Endothelial cell of umbilical vein (primary cell): ENCODE measurements at regions not wholly inside any gene's neighbourhood (a gene's known extent, or its start where the extent isn't known, plus 50 kb on each side); places are given as distances from the start of the nearest gene placed in this dataset.

Experiments used
- BruUV-seq: library from RNA; stranded (reverse); fragments of 400-500 nt; replicated peaks from 2 replicates; lab custom pipeline; 2021; lab: Mats Ljungman, UMichigan
- CTCF ChIA-PET: fragments of 300-600, 350-600 bp; sonication (Branson Sonifier 250); formaldehyde crosslinking; loops from one replicate; lab custom pipeline; 2021; ENCODE audit warnings: antibody characterized with exemption, inconsistent platforms; lab: Charles Lee
- POLR2A ChIA-PET: fragments of 300-600, 350-600 bp; sonication (Branson Sonifier 250); formaldehyde crosslinking; loops from one replicate; lab custom pipeline; 2021; ENCODE audit warnings: antibody characterized with exemption, inconsistent platforms; lab: Charles Lee
- DNase-seq: peaks from one replicate; pipeline ENCODE4 v3.0.0-alpha.2; 2011; ENCODE audit warnings: low read depth, low spot score
- FAIRE-seq: peaks from 2 replicates; lab custom pipeline; 2011; peaks lifted over from hg19 to GRCh38; lab: Jason Lieb, UNC
- H2AFZ ChIP-seq: 2 replicates; pipeline ENCODE4 v1.6.0; 2012; ENCODE audit warnings: low read depth, low read length, control low read depth, inconsistent platforms
- H3K27ac ChIP-seq: 2 replicates; pipeline ENCODE4 v1.5.1; 2011; ENCODE audit warnings: low read depth, mild to moderate bottlenecking, control low read depth, low read length, moderate library complexity; ENCODE audit not compliant: insufficient read depth
- H3K27me3 ChIP-seq, 2 experiments: 2 replicates each; pipeline versions ENCODE4 v1.6.0 to v1.6.1; 2011; ENCODE audit warnings: low read length in 2 of 2, mixed read lengths in 1 of 2; ENCODE audit not compliant: control insufficient read depth in 2 of 2, insufficient read depth in 2 of 2
- H3K36me3 ChIP-seq, 2 experiments: 2 replicates in 1 of 2; 3 replicates in 1 of 2; pipeline ENCODE4 v1.5.1; 2011; ENCODE audit warnings: low read length in 2 of 2, mild to moderate bottlenecking in 1 of 2, moderate library complexity in 1 of 2; ENCODE audit not compliant: control insufficient read depth in 2 of 2, insufficient read depth in 2 of 2; ENCODE audit errors: extremely low read depth in 1 of 2
- H3K4me1 ChIP-seq: 3 replicates; pipeline ENCODE4 v1.5.1; 2011; ENCODE audit warnings: mild to moderate bottlenecking, low read length; ENCODE audit not compliant: control insufficient read depth, insufficient read depth; ENCODE audit errors: extremely low read depth
- H3K4me2 ChIP-seq: 2 replicates; pipeline ENCODE4 v1.6.1; 2011; ENCODE audit warnings: low read length, control low read depth, mixed read lengths; ENCODE audit not compliant: insufficient read depth
- H3K4me3 ChIP-seq, 3 experiments: fragments of 200-600 bp in 1 of 3; sonication (generic), shearing (Covaris generic) in 1 of 3; replicated peaks in 1 of 3; 2 replicates each; pipeline ENCODE4 v1.5.1; 2011 to 2016; ENCODE audit warnings: control low read depth in 3 of 3, low read length in 3 of 3, mild to moderate bottlenecking in 2 of 3, inconsistent platforms in 1 of 3, low read depth in 1 of 3, moderate library complexity in 1 of 3; ENCODE audit not compliant: insufficient read depth in 1 of 3
- H3K79me2 ChIP-seq: 2 replicates; pipeline ENCODE4 v1.6.0; 2012; ENCODE audit warnings: low read length, inconsistent platforms; ENCODE audit not compliant: control insufficient read depth, insufficient read depth
- H3K9ac ChIP-seq: replicated peaks from 2 replicates; pipeline ENCODE3; 2011; ENCODE audit warnings: low read length, control low read depth; ENCODE audit not compliant: insufficient read depth; ENCODE audit errors: extremely low read depth
- H3K9me1 ChIP-seq: replicated peaks from 3 replicates; pipeline ENCODE4 v1.6.0; 2011; ENCODE audit warnings: mild to moderate bottlenecking, low read length; ENCODE audit not compliant: control insufficient read depth, insufficient read depth; ENCODE audit errors: extremely low read depth
- H3K9me3 ChIP-seq: replicated peaks from 2 replicates; pipeline ENCODE4 v1.5.1; 2012; ENCODE audit warnings: low read length, inconsistent platforms; ENCODE audit not compliant: control insufficient read depth, insufficient read depth
- H4K20me1 ChIP-seq: replicated peaks from 2 replicates; pipeline ENCODE3; 2011; ENCODE audit warnings: mild to moderate bottlenecking, low read length; ENCODE audit not compliant: control insufficient read depth, insufficient read depth; ENCODE audit errors: extremely low read depth
- CTCF ChIP-seq, 2 donors: IDR thresholded peaks; 1 replicate in 1 of 2; 2 replicates in 1 of 2; pipeline ENCODE4 v1.5.1; 2011; ENCODE audit warnings: low read length in 2 of 2, mild to moderate bottlenecking in 2 of 2, moderate library complexity in 2 of 2, control low read depth in 1 of 2, inconsistent platforms in 1 of 2, low read depth in 1 of 2; ENCODE audit not compliant: insufficient read depth in 1 of 2; ENCODE audit errors: extremely low read depth in 1 of 2
- EZH2 ChIP-seq: IDR thresholded peaks from 2 replicates; pipeline ENCODE4 v1.6.1; 2012; ENCODE audit warnings: borderline replicate concordance, low read depth, mild to moderate bottlenecking, moderate library complexity, low read length, inconsistent platforms; ENCODE audit not compliant: severe bottlenecking
- FOS ChIP-seq: IDR thresholded peaks from 2 replicates; pipeline ENCODE4 v1.6.1; 2011; ENCODE audit warnings: mild to moderate bottlenecking, low read length, moderate library complexity, borderline replicate concordance; ENCODE audit not compliant: insufficient read depth
- GATA2 ChIP-seq: IDR thresholded peaks from 2 replicates; pipeline ENCODE4 v1.7.0; 2011; ENCODE audit warnings: low read depth, mild to moderate bottlenecking, moderate library complexity, mixed read lengths, low read length; ENCODE audit not compliant: insufficient read length, insufficient read depth
- JUN ChIP-seq: IDR thresholded peaks from 2 replicates; pipeline ENCODE4 v1.6.1; 2011; ENCODE audit warnings: borderline replicate concordance, low read depth; ENCODE audit not compliant: insufficient read length, insufficient read depth
- MYC ChIP-seq: IDR thresholded peaks from one replicate; pipeline ENCODE4 v1.6.1; 2011; ENCODE audit warnings: mild to moderate bottlenecking, low read depth, low read length
- POLR2A ChIP-seq: IDR thresholded peaks from 2 replicates; pipeline ENCODE4 v1.6.1; 2012; ENCODE audit warnings: low read depth, mild to moderate bottlenecking, control low read depth, low read length
- POLR2AphosphoS5 ChIP-seq: IDR thresholded peaks from 2 replicates; pipeline ENCODE4 v1.6.1; 2012; ENCODE audit warnings: low read depth, mild to moderate bottlenecking, control low read depth, low read length, moderate library complexity; ENCODE audit not compliant: insufficient read depth
- dilution Hi-C: fragments of 300-500 bp; cut with MboI; formaldehyde crosslinking; loops from one replicate; pipeline ENCODE4 v1.15.0; 2019; ENCODE audit warnings: low sequenced_read_pairs; ENCODE audit not compliant: extremely low pct_ligation_motif_present
- intact Hi-C: fragments of 100-400 bp; cut with micrococcal nuclease; formaldehyde crosslinking; loops from one replicate; pipeline ENCODE4 v1.10.0; 2022
- TF ChIP-seq, protein P1 (sequence below): IDR thresholded peaks from 2 replicates; pipeline ENCODE4 v1.6.1; 2011; ENCODE audit not compliant: insufficient read depth, insufficient read length

DNA sequence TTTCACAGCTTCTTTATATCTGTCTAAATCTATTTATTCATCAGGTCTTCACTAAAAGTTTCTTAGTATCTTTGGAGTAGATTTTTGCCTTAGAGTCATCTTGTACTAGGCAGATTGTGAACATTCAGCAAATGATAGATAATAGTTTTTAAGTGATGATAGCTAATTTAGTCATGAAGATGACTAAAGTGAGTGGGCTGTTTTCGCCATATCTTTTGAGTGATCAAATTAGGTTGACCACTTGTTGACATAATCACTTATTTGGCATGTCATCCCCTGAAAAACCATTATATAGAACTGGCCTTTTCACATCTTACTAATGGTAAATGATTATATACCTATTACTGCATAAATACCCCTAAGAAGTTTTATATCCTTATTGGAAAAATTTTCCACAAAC lies 999.2 kb downstream of the PCDH17 start:
- dilution Hi-C loops (no loop called here), intact Hi-C loops (no loop called here)
- no peaks in the 10 kb centered on the region for H3K36me3 ChIP-seq
- no peaks in the 10 kb centered on the region for H3K4me1 ChIP-seq
- DNase-seq (no peak), FAIRE-seq (no peak)
- ChIA-PET POLR2A (no interaction called here), CTCF (no interaction called here)
- no peaks in the 10 kb centered on the region for H3K79me2 ChIP-seq
- no TSS peak for BruUV-seq
- no peaks in the 10 kb centered on the region for H3K27me3 ChIP-seq
- H2AFZ ChIP-seq, result no peak overlapping the region
- H3K9ac ChIP-seq, result no peak overlapping the region
- H3K27ac ChIP-seq, result no peak overlapping the region
- no peak overlapping the region for H3K4me2 ChIP-seq
- no peak for TF ChIP-seq POLR2AphosphoS5
- TF ChIP-seq FOS, result no peak
- TF ChIP-seq EZH2, result no peak
- H3K9me3 ChIP-seq, result no peaks in the 10 kb centered on the region
- no peaks in the 10 kb centered on the region for H3K9me1 ChIP-seq
- H4K20me1 ChIP-seq, result no peaks in the 10 kb centered on the region
- H3K4me3 ChIP-seq, result no peak overlapping the region

DNA sequence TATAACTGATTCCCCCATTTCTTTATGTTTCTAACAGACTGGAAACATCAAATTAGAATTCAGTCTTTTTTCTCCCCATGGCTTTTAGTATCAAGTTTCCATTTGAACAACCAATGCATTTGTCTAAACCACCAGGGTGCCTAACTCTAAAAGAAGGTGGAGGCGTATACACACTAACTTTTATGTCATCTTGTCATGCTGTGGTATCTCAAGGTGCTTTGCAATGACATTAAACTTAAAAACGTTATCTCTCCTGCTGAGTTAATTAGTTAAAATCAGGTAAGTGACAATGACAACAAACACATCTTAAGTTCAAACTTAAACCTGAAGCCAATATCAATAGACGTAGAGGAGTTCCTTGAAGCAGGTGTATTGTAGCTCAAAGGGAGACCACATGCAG lies 1001.7 kb downstream of the PCDH17 start:
- FAIRE-seq, result no peak
- POLR2A ChIA-PET, result no interaction called here
- Histone ChIP-seq H3K9ac (no peak overlapping the region), H3K9me1 (no peaks in the 10 kb centered on the region), H2AFZ (no peak overlapping the region), H3K27ac (no peak overlapping the region), H3K79me2 (no peaks in the 10 kb centered on the region), H3K27me3 (no peaks in the 10 kb centered on the region), H3K9me3 (no peaks in the 10 kb centered on the region), H3K4me3 (no peak overlapping the region), H3K4me2 (no peak overlapping the region), H3K36me3 (no peaks in the 10 kb centered on the region), H4K20me1 (no peaks in the 10 kb centered on the region), H3K4me1 (no peaks in the 10 kb centered on the region)
- CTCF ChIA-PET, result interaction anchor here (0.5 to 0.8 kb wide), 2 partner anchors 14 to 829 kb away, joined by 3 read pairs; no protein-coding TSS in a partner anchor
- DNase-seq, result no peak
- TF ChIP-seq EZH2 (no peak), FOS (no peak), POLR2AphosphoS5 (no peak), POLR2A (no peak), GATA2 (no peak), JUN (no peak), CTCF (IDR thresholded peaks at IDR 0.05; ENCODE audit: extremely low read depth in 1 of 2, insufficient read depth in 1 of 2, low read depth in 1 of 2, low read length in 2 of 2) (no peak), MYC (no peak)
- TF ChIP-seq, protein P1, sequence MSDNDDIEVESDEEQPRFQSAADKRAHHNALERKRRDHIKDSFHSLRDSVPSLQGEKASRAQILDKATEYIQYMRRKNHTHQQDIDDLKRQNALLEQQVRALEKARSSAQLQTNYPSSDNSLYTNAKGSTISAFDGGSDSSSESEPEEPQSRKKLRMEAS, result no peak
- no TSS peak for BruUV-seq
- intact Hi-C loops (no loop called here), dilution Hi-C loops (no loop called here)
